K562 (cell line): ENCODE measurements at regions not wholly inside any gene's neighbourhood (a gene's known extent, or its start where the extent isn't known, plus 50 kb on each side); places are given as distances from the start of the nearest gene placed in this dataset.

ENCODE experiments used
- ATAC-seq: fragments of 200-7000 bp; cut with Tn5 transposase; 3 replicates; pipeline ENCODE4 v1.9.1; 2020; ENCODE audit warnings: moderate library complexity
- BruUV-seq: library from RNA; stranded (reverse); fragments of 400-500 nt; replicated peaks from 2 replicates; lab custom pipeline; 2021; lab: Mats Ljungman, UMichigan
- CTCF ChIA-PET: fragments of 300-600 bp; formaldehyde crosslinking; extraction: SDS; loops from one replicate; lab custom pipeline; 2021; ENCODE audit warnings: low intra/inter-chr PET ratio; lab: Yijun Ruan, JAX
- POLR2A ChIA-PET: fragments of 300-600, 350-650 bp; sonication (Branson Sonifier 250); formaldehyde crosslinking; extraction: SDS; loops from one replicate; lab custom pipeline; 2021; ENCODE audit warnings: antibody characterized with exemption, inconsistent platforms; lab: Yijun Ruan, JAX
- DNase-seq, 4 experiments: peaks; one replicate each; pipeline versions ENCODE4 v3.0.0 to v3.0.0-alpha.2; 2011 to 2018; ENCODE audit warnings: low spot score in 3 of 4, mixed read lengths in 3 of 4; ENCODE audit errors: extremely low read depth in 1 of 4
- FAIRE-seq: peaks from 2 replicates; lab custom pipeline; 2011; peaks lifted over from hg19 to GRCh38; lab: Jason Lieb, UNC
- H2AFZ ChIP-seq: 2 replicates; pipeline ENCODE4 v1.6.0; 2011; ENCODE audit warnings: low read depth, low read length, control low read depth, inconsistent platforms
- H3K27ac ChIP-seq: fragments of 200-600 bp; 3 replicates; pipeline ENCODE4 v1.8.0; 2011; ENCODE audit warnings: low read depth, mild to moderate bottlenecking, control low read depth, inconsistent platforms, low read length, moderate library complexity, mixed read lengths; ENCODE audit errors: extremely low read depth
- H3K27me3 ChIP-seq, 2 experiments: fragments of 300-600 bp in 1 of 2; 2 replicates in 1 of 2; 3 replicates in 1 of 2; pipeline versions ENCODE4 v1.6.0 to v1.8.0; 2011; ENCODE audit warnings: inconsistent platforms in 2 of 2, low read length in 2 of 2, mild to moderate bottlenecking in 1 of 2, mixed read lengths in 1 of 2, moderate library complexity in 1 of 2; ENCODE audit not compliant: control insufficient read depth in 2 of 2, insufficient read depth in 2 of 2
- H3K36me3 ChIP-seq: fragments of 300-600 bp; 3 replicates; pipeline ENCODE4 v1.8.0; 2011; ENCODE audit warnings: mild to moderate bottlenecking, low read length, inconsistent platforms; ENCODE audit not compliant: control insufficient read depth, insufficient read depth
- H3K4me1 ChIP-seq, 2 experiments: fragments of 200-600 bp in 1 of 2; replicated peaks in 1 of 2; 2 replicates in 1 of 2; 3 replicates in 1 of 2; pipeline versions ENCODE4 v1.5.1 to v1.8.0; 2011; ENCODE audit warnings: inconsistent platforms in 2 of 2, low read length in 2 of 2, mild to moderate bottlenecking in 1 of 2, mixed read lengths in 1 of 2, moderate library complexity in 1 of 2; ENCODE audit not compliant: control insufficient read depth in 2 of 2, insufficient read depth in 2 of 2
- H3K4me2 ChIP-seq: 2 replicates; pipeline ENCODE4 v1.6.1; 2011; ENCODE audit warnings: low read length, control low read depth, inconsistent platforms, mixed read lengths; ENCODE audit not compliant: insufficient read depth
- H3K4me3 ChIP-seq: fragments of 200-600 bp; sonication (generic), shearing (Covaris generic); 2 replicates; pipeline ENCODE4 v1.5.1; 2016; ENCODE audit warnings: control low read depth, inconsistent platforms
- H3K79me2 ChIP-seq: fragments of 200-600 bp; 3 replicates; pipeline ENCODE4 v1.8.0; 2011; ENCODE audit warnings: low read length, inconsistent platforms; ENCODE audit not compliant: control insufficient read depth, insufficient read depth
- H3K9ac ChIP-seq, 2 experiments: 2 replicates each; pipeline versions ENCODE4 v1.6.0 to v1.6.1; 2011; ENCODE audit warnings: low read depth in 2 of 2, low read length in 2 of 2, control low read depth in 1 of 2, inconsistent platforms in 1 of 2, mild to moderate bottlenecking in 1 of 2, mixed read lengths in 1 of 2; ENCODE audit not compliant: insufficient read depth in 1 of 2
- H3K9me1 ChIP-seq: one replicate; pipeline ENCODE4 v1.6.0; 2011; ENCODE audit warnings: inconsistent platforms, mild to moderate bottlenecking, low read length, moderate library complexity; ENCODE audit not compliant: control insufficient read depth, insufficient read depth
- H3K9me3 ChIP-seq: replicated peaks from 2 replicates; pipeline ENCODE4 v1.5.1; 2011; ENCODE audit warnings: low read depth, low read length, inconsistent platforms; ENCODE audit not compliant: control insufficient read depth, insufficient read depth
- H4K20me1 ChIP-seq: replicated peaks from 2 replicates; pipeline ENCODE4 v1.6.1; 2011; ENCODE audit warnings: low read length, inconsistent platforms, mixed read lengths; ENCODE audit not compliant: control insufficient read depth, insufficient read depth
- BRD9 ChIP-seq: fragments of 450-650 bp; IDR thresholded peaks from 2 replicates; pipeline ENCODE4 v1.6.1; 2018; ENCODE audit warnings: low read depth; ENCODE audit not compliant: partially characterized antibody
- CTBP1 ChIP-seq: fragments of 450-650 bp; IDR thresholded peaks from 2 replicates; pipeline ENCODE4 v1.6.1; 2016; ENCODE audit warnings: borderline replicate concordance
- NR3C1 ChIP-seq: sonication (generic); formaldehyde crosslinking; IDR thresholded peaks from 2 replicates; pipeline ENCODE4 v1.8.1; 2022; ENCODE audit warnings: missing genetic modification reagents
- NRF1 ChIP-seq, 2 experiments: fragments of 450-650 bp; IDR thresholded peaks in 1 of 2; conservative IDR thresholded peaks in 1 of 2; 2 replicates each; pipeline ENCODE4 v1.6.1; 2014; ENCODE audit warnings: mild to moderate bottlenecking in 2 of 2
- PHB ChIP-seq: fragments of 250-450 bp; sonication (Bioruptor Pico); IDR thresholded peaks from 2 replicates; pipeline ENCODE4 v1.5.0; 2021
- SREBF1 ChIP-seq: fragments of 150-350 bp; IDR thresholded peaks from 2 replicates; pipeline ENCODE4 v1.6.1; 2014; ENCODE audit warnings: antibody characterized with exemption, low read depth, low read length, borderline replicate concordance
- TAF1 ChIP-seq: IDR thresholded peaks from 2 replicates; pipeline ENCODE4 v1.6.1; 2011; ENCODE audit warnings: mild to moderate bottlenecking, low read length, moderate library complexity; ENCODE audit not compliant: insufficient read depth, control insufficient read depth, severe bottlenecking; ENCODE audit errors: extremely low read depth
- TCF7 ChIP-seq: sonication (generic); IDR thresholded peaks from 2 replicates; pipeline ENCODE4 v1.6.1; 2016; ENCODE audit warnings: antibody characterized with exemption, borderline replicate concordance
- ZNF277 ChIP-seq: fragments of 250-450 bp; sonication (Bioruptor Pico); IDR thresholded peaks from 2 replicates; pipeline ENCODE4 v1.8.0; 2022; ENCODE audit warnings: inconsistent platforms, mild to moderate bottlenecking, moderate library complexity, borderline replicate concordance
- ZNF347 ChIP-seq: fragments of 450-650 bp; formaldehyde crosslinking; IDR thresholded peaks from 2 replicates; pipeline ENCODE4 v1.4.0; 2020; ENCODE audit warnings: low read depth, mild to moderate bottlenecking, moderate library complexity
- ZNF395 ChIP-seq: fragments of 200-800 bp; sonication (Bioruptor generic); IDR thresholded peaks from 2 replicates; pipeline ENCODE4 v1.6.1; 2017; ENCODE audit warnings: missing genetic modification characterization, missing compliant biosample characterization
- ZNF398 ChIP-seq: fragments of 250-450 bp; sonication (Bioruptor Pico); IDR thresholded peaks from 2 replicates; pipeline ENCODE4 v1.8.0; 2021; ENCODE audit warnings: moderate library complexity, mild to moderate bottlenecking, inconsistent platforms
- in situ Hi-C: fragments of 300-500 bp; cut with MboI; formaldehyde crosslinking; loops from 4 replicates; pipeline ENCODE4 v1.15.0; 2018; ENCODE audit warnings: inconsistent platforms, mixed read lengths
- intact Hi-C: fragments of 100-400 bp; cut with micrococcal nuclease; formaldehyde crosslinking; loops from 2 replicates; pipeline ENCODE4 v1.14.2; 2022

- no TSS peak for BruUV-seq
- H2AFZ ChIP-seq, result no peak overlapping the region
- ATAC-seq, result no peak
- FAIRE-seq, result no peak
- intact Hi-C loops (no loop called here), in situ Hi-C loops (no loop called here)
- no peaks in the 10 kb centered on the region for H3K9me1 ChIP-seq
- no peak overlapping the region for H3K4me2 ChIP-seq
- no peak overlapping the region for H3K9ac ChIP-seq
- H4K20me1 ChIP-seq, result no peaks in the 10 kb centered on the region
- H3K4me1 ChIP-seq, result no peaks in the 10 kb centered on the region
- CTCF ChIA-PET, result no interaction called here
- TF ChIP-seq SREBF1 (no peak), BRD9 (no peak), PHB (no peak), NR3C1 (CRISPR knock-in tag) (no peak), TCF7 (no peak), ZNF347 (CRISPR knock-in tag) (no peak), TAF1 (no peak), CTBP1 (no peak), ZNF277 (CRISPR knock-in tag) (no peak), NRF1 (conservative IDR thresholded peaks at IDR 0.05 in 1 of 2, IDR thresholded peaks at IDR 0.05 in 1 of 2) (no peak), ZNF395 (CRISPR knock-in tag) (no peak), ZNF398 (no peak)
- TF ChIP-seq, all 486 proteins: peak for 0
- Histone ChIP-seq H3K79me2 (no peaks in the 10 kb centered on the region), H3K36me3 (no peaks in the 10 kb centered on the region), H3K9me3 (no peaks in the 10 kb centered on the region), H3K27ac (no peak overlapping the region), H3K4me3 (no peak overlapping the region), H3K27me3 (no peaks in the 10 kb centered on the region)
- POLR2A ChIA-PET, result no interaction called here
- no peak for DNase-seq
These were observed 2194.8 kb downstream of the PCDH9 start for GRCh38 chr13:65035302-65035701.
